H1 (cell line): ENCODE measurements at regions not wholly inside any gene's neighbourhood (a gene's known extent, or its start where the extent isn't known, plus 50 kb on each side); places are given as distances from the start of the nearest gene placed in this dataset.

ENCODE experiments used
- CTCF ChIA-PET: fragments of 300-600 bp; sonication (Branson Sonifier 250); formaldehyde crosslinking; loops from one replicate; lab custom pipeline; 2021; ENCODE audit not compliant: partially characterized antibody; lab: Charles Lee
- POLR2A ChIA-PET: fragments of 300-600 bp; sonication (Branson Sonifier 250); formaldehyde crosslinking; loops from one replicate; lab custom pipeline; 2021; ENCODE audit warnings: inconsistent platforms; ENCODE audit not compliant: partially characterized antibody; lab: Charles Lee
- DNase-seq, 2 experiments: peaks; one replicate each; pipeline versions ENCODE4 v3.0.0 to v3.0.0-alpha.2; 2010 to 2022; ENCODE audit warnings: low spot score in 2 of 2, low read depth in 1 of 2, mixed read lengths in 1 of 2
- FAIRE-seq: peaks from 2 replicates; lab custom pipeline; 2011; peaks lifted over from hg19 to GRCh38; lab: Jason Lieb, UNC
- H2AFZ ChIP-seq: 2 replicates; pipeline ENCODE4 v1.8.1; 2012; ENCODE audit warnings: low read length, inconsistent platforms
- H2AK5ac ChIP-seq: 2 replicates; pipeline ENCODE4 v1.6.1; 2013; ENCODE audit warnings: low read depth, low read length
- H2BK120ac ChIP-seq: replicated peaks from 2 replicates; pipeline ENCODE3; 2013; ENCODE audit warnings: low read depth, low read length, inconsistent platforms
- H2BK12ac ChIP-seq: 2 replicates; pipeline ENCODE4 v1.6.1; 2013; ENCODE audit warnings: low read depth, low read length
- H2BK15ac ChIP-seq: 2 replicates; pipeline ENCODE4 v1.6.1; 2013; ENCODE audit warnings: low read length
- H2BK20ac ChIP-seq: 2 replicates; pipeline ENCODE4 v1.6.1; 2013; ENCODE audit warnings: low read length
- H2BK5ac ChIP-seq: 2 replicates; pipeline ENCODE4 v1.6.1; 2013; ENCODE audit warnings: low read depth, low read length
- H3K14ac ChIP-seq: 2 replicates; pipeline ENCODE4 v1.6.1; 2013; ENCODE audit warnings: inconsistent platforms; ENCODE audit not compliant: insufficient read length
- H3K18ac ChIP-seq: 2 replicates; pipeline ENCODE4 v1.6.1; 2013; ENCODE audit warnings: low read length; ENCODE audit errors: extremely low read depth
- H3K23ac ChIP-seq: 2 replicates; pipeline ENCODE4 v1.6.1; 2013; ENCODE audit warnings: inconsistent platforms; ENCODE audit not compliant: insufficient read length
- H3K23me2 ChIP-seq: 2 replicates; pipeline ENCODE4 v1.6.1; 2013; ENCODE audit warnings: low read depth, low read length
- H3K27ac ChIP-seq: 2 replicates; pipeline ENCODE4 v1.6.1; 2011; ENCODE audit warnings: low read depth, low read length, inconsistent platforms
- H3K27me3 ChIP-seq, 4 experiments: replicated peaks in 1 of 4; 1 replicate in 1 of 4; 2 replicates in 3 of 4; pipeline versions ENCODE4 v1.6.1 to v1.8.1; 2011 to 2013; ENCODE audit warnings: low read length in 3 of 4, mild to moderate bottlenecking in 3 of 4, inconsistent platforms in 2 of 4, mixed read lengths in 2 of 4, moderate library complexity in 1 of 4; ENCODE audit not compliant: control insufficient read depth in 3 of 4, insufficient read depth in 3 of 4; ENCODE audit errors: extremely low read depth in 1 of 4
- H3K36me3 ChIP-seq, 4 experiments: 2 replicates each; pipeline versions ENCODE4 v1.6.1 to v1.8.1; 2011 to 2013; ENCODE audit warnings: mild to moderate bottlenecking in 4 of 4, low read length in 3 of 4, moderate library complexity in 2 of 4, control low read depth in 1 of 4, inconsistent platforms in 1 of 4; ENCODE audit not compliant: insufficient read depth in 4 of 4, control insufficient read depth in 2 of 4
- H3K4ac ChIP-seq: replicated peaks from 2 replicates; pipeline ENCODE3; 2013; ENCODE audit warnings: low read length, low read depth, mixed read lengths, inconsistent platforms; ENCODE audit not compliant: insufficient read length
- H3K4me1 ChIP-seq, 4 experiments: replicated peaks in 1 of 4; 1 replicate in 1 of 4; 2 replicates in 3 of 4; pipeline versions ENCODE4 v1.6.1 to v1.8.1; 2011 to 2013; ENCODE audit warnings: low read length in 3 of 4, inconsistent platforms in 2 of 4, mixed read lengths in 1 of 4; ENCODE audit not compliant: insufficient read depth in 4 of 4, control insufficient read depth in 3 of 4
- H3K4me2 ChIP-seq, 2 experiments: 2 replicates each; pipeline versions ENCODE4 v1.6.1 to v1.8.1; 2011 to 2013; ENCODE audit warnings: low read depth in 2 of 2, low read length in 2 of 2, control low read depth in 1 of 2, inconsistent platforms in 1 of 2, mild to moderate bottlenecking in 1 of 2; ENCODE audit not compliant: insufficient read depth in 1 of 2
- H3K4me3 ChIP-seq, 4 experiments: fragments of 200-600, 300-600 bp in 1 of 4; sonication (generic), shearing (Covaris generic), sonication (Bioruptor Twin) in 1 of 4; 2 replicates each; pipeline versions ENCODE4 v1.5.1 to v1.8.1; 2011 to 2016; ENCODE audit warnings: low read length in 4 of 4, low read depth in 3 of 4, control low read depth in 2 of 4, inconsistent platforms in 2 of 4, mild to moderate bottlenecking in 2 of 4, mixed read lengths in 1 of 4, moderate library complexity in 1 of 4; ENCODE audit not compliant: insufficient read depth in 2 of 4; ENCODE audit errors: extremely low read depth in 1 of 4
- H3K56ac ChIP-seq: replicated peaks from 2 replicates; pipeline ENCODE3; 2013; ENCODE audit warnings: low read depth, mild to moderate bottlenecking, mixed read lengths, low read length, inconsistent platforms; ENCODE audit not compliant: insufficient read length
- H3K79me1 ChIP-seq: 2 replicates; pipeline ENCODE4 v1.6.1; 2013; ENCODE audit warnings: low read depth, low read length, control low read depth
- H3K79me2 ChIP-seq, 2 experiments: 2 replicates each; pipeline versions ENCODE4 v1.6.1 to v1.8.1; 2012 to 2013; ENCODE audit warnings: low read length in 2 of 2, mild to moderate bottlenecking in 2 of 2, inconsistent platforms in 1 of 2; ENCODE audit not compliant: insufficient read depth in 2 of 2, control insufficient read depth in 1 of 2
- H3K9ac ChIP-seq, 4 experiments: replicated peaks in 1 of 4; 1 replicate in 1 of 4; 2 replicates in 3 of 4; pipeline versions ENCODE4 v1.6.1 to v1.8.1; 2011 to 2013; ENCODE audit warnings: low read depth in 3 of 4, low read length in 3 of 4, control low read depth in 2 of 4, mild to moderate bottlenecking in 2 of 4, moderate library complexity in 2 of 4, inconsistent platforms in 1 of 4; ENCODE audit errors: extremely low read depth in 1 of 4
- H3K9me3 ChIP-seq, 2 experiments: 2 replicates each; pipeline versions ENCODE4 v1.6.1 to v1.8.1; 2012 to 2013; ENCODE audit warnings: mild to moderate bottlenecking in 2 of 2, moderate library complexity in 2 of 2, control low read depth in 1 of 2, inconsistent platforms in 1 of 2, low read depth in 1 of 2, low read length in 1 of 2, mixed read lengths in 1 of 2; ENCODE audit not compliant: insufficient read depth in 2 of 2
- H4K20me1 ChIP-seq, 2 experiments: replicated peaks in 1 of 2; 2 replicates each; pipeline versions ENCODE3 to v1.8.1; 2011 to 2013; ENCODE audit warnings: inconsistent platforms in 2 of 2, low read length in 2 of 2, mild to moderate bottlenecking in 1 of 2; ENCODE audit not compliant: insufficient read depth in 2 of 2, control insufficient read depth in 1 of 2
- H4K5ac ChIP-seq: 2 replicates; pipeline ENCODE4 v1.6.1; 2013; ENCODE audit warnings: low read length, low read depth, mixed read lengths, inconsistent platforms; ENCODE audit not compliant: insufficient read length
- H4K8ac ChIP-seq: 2 replicates; pipeline ENCODE4 v1.8.0; 2013; ENCODE audit warnings: mild to moderate bottlenecking, moderate library complexity, low read length, inconsistent platforms; ENCODE audit not compliant: insufficient read depth; ENCODE audit errors: extremely low read depth
- H4K91ac ChIP-seq: replicated peaks from 2 replicates; pipeline ENCODE3; 2013; ENCODE audit warnings: low read length, mixed read lengths, inconsistent platforms; ENCODE audit not compliant: insufficient read length
- ASH2L ChIP-seq: fragments of 200-600, 300-600 bp; sonication (generic); IDR thresholded peaks from one replicate; pipeline ENCODE4 v1.7.1; 2017; ENCODE audit warnings: low read length
- BACH1 ChIP-seq: IDR thresholded peaks from 2 replicates; pipeline ENCODE4 v1.6.1; 2012; ENCODE audit warnings: low read length, improper control_type of control experiment
- CBX5 ChIP-seq: fragments of 300-800, 300-1000 bp; sonication (generic); IDR thresholded peaks from 2 replicates; pipeline ENCODE4 v1.7.1; 2016; ENCODE audit warnings: antibody characterized with exemption, low read length, low read depth
- CBX8 ChIP-seq: fragments of 300-800, 300-1000 bp; sonication (generic); IDR thresholded peaks from 2 replicates; pipeline ENCODE4 v1.7.1; 2016; ENCODE audit warnings: low read depth, low read length, borderline replicate concordance
- EGR1 ChIP-seq: IDR thresholded peaks from 2 replicates; pipeline ENCODE4 v1.6.1; 2011; ENCODE audit warnings: low read depth, low read length, borderline replicate concordance
- EP300 ChIP-seq, 2 experiments: IDR thresholded peaks; 1 replicate in 1 of 2; 2 replicates in 1 of 2; pipeline ENCODE4 v1.6.1; 2011 to 2012; ENCODE audit warnings: low read depth in 2 of 2, low read length in 2 of 2, mild to moderate bottlenecking in 2 of 2, borderline replicate concordance in 1 of 2, inconsistent platforms in 1 of 2, moderate library complexity in 1 of 2
- FOSL1 ChIP-seq: IDR thresholded peaks from 2 replicates; pipeline ENCODE4 v1.6.1; 2011; ENCODE audit warnings: mild to moderate bottlenecking, low read depth, low read length, moderate library complexity; ENCODE audit not compliant: insufficient read depth
- GTF2F1 ChIP-seq: IDR thresholded peaks from 2 replicates; pipeline ENCODE4 v1.6.1; 2012; ENCODE audit warnings: low read depth, low read length, improper control_type of control experiment, borderline replicate concordance
- HDAC2 ChIP-seq, 2 experiments: fragments of 300-600 bp in 1 of 2; sonication (generic) in 1 of 2; IDR thresholded peaks; 2 replicates each; pipeline ENCODE4 v1.6.1; 2011 to 2012; ENCODE audit warnings: low read depth in 2 of 2, low read length in 2 of 2, mild to moderate bottlenecking in 2 of 2, moderate library complexity in 2 of 2, borderline replicate concordance in 1 of 2, inconsistent platforms in 1 of 2
- JUN ChIP-seq: IDR thresholded peaks from 2 replicates; pipeline ENCODE4 v1.6.1; 2011; ENCODE audit warnings: low read depth, mild to moderate bottlenecking, improper control_type of control experiment, low read length
- KDM4A ChIP-seq: IDR thresholded peaks from one replicate; pipeline ENCODE4 v1.7.1; 2012; ENCODE audit warnings: low read depth, mild to moderate bottlenecking, moderate library complexity, low read length, inconsistent platforms; ENCODE audit not compliant: severe bottlenecking
- NANOG ChIP-seq: IDR thresholded peaks from 2 replicates; pipeline ENCODE4 v1.6.1; 2011; ENCODE audit warnings: low read length, low read depth, mild to moderate bottlenecking, inconsistent platforms; ENCODE audit not compliant: insufficient read depth, poor library complexity, severe bottlenecking
- POLR2AphosphoS5 ChIP-seq: IDR thresholded peaks from 2 replicates; pipeline ENCODE4 v1.6.1; 2011; ENCODE audit warnings: low read depth, low read length
- TBP ChIP-seq: IDR thresholded peaks from 2 replicates; pipeline ENCODE4 v1.6.1; 2011; ENCODE audit warnings: low read depth, low read length, improper control_type of control experiment
- TEAD4 ChIP-seq: IDR thresholded peaks from 2 replicates; pipeline ENCODE4 v1.6.1; 2012; ENCODE audit warnings: low read depth, low read length, inconsistent platforms, mixed read lengths
- WGBS, 2 experiments: shearing (Covaris generic) in 1 of 2; methylation state at CpG; one replicate each; pipeline versions ENCODE4 v1.1.6 to v1.1.7; 2013 to 2015; ENCODE audit warnings: low lambda C conversion rate in 2 of 2, mixed read lengths in 2 of 2, inconsistent platforms in 1 of 2, low coverage in 1 of 2, missing lambda C conversion rate in 1 of 2; ENCODE audit not compliant: insufficient replicate concordance in 2 of 2, insufficient coverage in 1 of 2, insufficient read length in 1 of 2; ENCODE audit errors: extremely low coverage in 1 of 2, missing lambda C conversion rate in 1 of 2; 5-methylcytosine and 5-hydroxymethylcytosine counted together

GRCh38 chr1:29943034-29943433 is 706.7 kb downstream of the PTPRU start:
- no peak overlapping the region for H3K18ac ChIP-seq
- no peak overlapping the region for H2BK120ac ChIP-seq
- FAIRE-seq = no peak
- no peak overlapping the region for H4K8ac ChIP-seq
- no peak overlapping the region for H3K23ac ChIP-seq
- POLR2A ChIA-PET = no interaction called here
- no peak overlapping the region for H4K5ac ChIP-seq
- no peaks in the 10 kb centered on the region for H3K79me2 ChIP-seq
- H2BK20ac ChIP-seq = 0 out of 2 replicates have a peak overlapping the region, but pooled peaks have one; percentile 13
- no peaks in the 10 kb centered on the region for H3K9me3 ChIP-seq
- no peaks in the 10 kb centered on the region for H3K79me1 ChIP-seq
- H3K27me3 ChIP-seq = no peaks in the 10 kb centered on the region; a peak in 1 of 7 replicates
- H4K20me1 ChIP-seq = no peaks in the 10 kb centered on the region
- no peak overlapping the region for H2BK5ac ChIP-seq
- H4K91ac ChIP-seq = no peak overlapping the region
- H3K9ac ChIP-seq = no peak overlapping the region
- H2BK15ac ChIP-seq = no peak overlapping the region
- DNase-seq = no peak
- H3K4me1 ChIP-seq = peaks cover 2 to 14% (median 9%) of the 10 kb centered on the region in 4 experiments; a peak in 6 of 7 replicates
- no peak overlapping the region for H3K4ac ChIP-seq
- H3K36me3 ChIP-seq = no peaks in the 10 kb centered on the region
- H3K14ac ChIP-seq = no peak overlapping the region
- CTCF ChIA-PET = no interaction called here
- H2AFZ ChIP-seq = no peak overlapping the region
- H3K56ac ChIP-seq = no peak overlapping the region
- 95% methylated on average over 2 of the region's 2 CpGs; no CpG with 5 or more reads in 1 of the 2 experiments for WGBS, 2 experiments
- H3K4me2 ChIP-seq = no peak overlapping the region
- H3K27ac ChIP-seq = no peak overlapping the region
- H3K23me2 ChIP-seq = no peaks in the 10 kb centered on the region
- peak overlapping the region; percentile 32; the same call in 1 of the 2 replicates for H2AK5ac ChIP-seq
- H3K4me3 ChIP-seq = no peak overlapping the region
- peak overlapping the region; percentile 17; the same call in 1 of the 2 replicates for H2BK12ac ChIP-seq
- TF ChIP-seq POLR2AphosphoS5 = no peak
- no peak for TF ChIP-seq NANOG
- no peak for TF ChIP-seq EP300 (IDR thresholded peaks at IDR 0.05; ENCODE audit: borderline replicate concordance in 1 of 2, low read depth in 2 of 2, low read length in 2 of 2)
- TF ChIP-seq FOSL1 = no peak
- TF ChIP-seq ASH2L = no peak
- TF ChIP-seq CBX5 = no peak
- TF ChIP-seq JUN = no peak
- TF ChIP-seq GTF2F1 = no peak
- no peak for TF ChIP-seq KDM4A
- no peak for TF ChIP-seq EGR1
- TF ChIP-seq HDAC2 (IDR thresholded peaks at IDR 0.05; ENCODE audit: borderline replicate concordance in 1 of 2, low read depth in 2 of 2, low read length in 2 of 2) = no peak
- TF ChIP-seq BACH1 = no peak
- TF ChIP-seq TEAD4 = no peak
- no peak for TF ChIP-seq TBP
- no peak for TF ChIP-seq CBX8
